ENCODE measurements at regions not wholly inside any gene's neighbourhood (a gene's known extent, or its start where the extent isn't known, plus 50 kb on each side); places are given as distances from the start of the nearest gene placed in this dataset.

DNA sequence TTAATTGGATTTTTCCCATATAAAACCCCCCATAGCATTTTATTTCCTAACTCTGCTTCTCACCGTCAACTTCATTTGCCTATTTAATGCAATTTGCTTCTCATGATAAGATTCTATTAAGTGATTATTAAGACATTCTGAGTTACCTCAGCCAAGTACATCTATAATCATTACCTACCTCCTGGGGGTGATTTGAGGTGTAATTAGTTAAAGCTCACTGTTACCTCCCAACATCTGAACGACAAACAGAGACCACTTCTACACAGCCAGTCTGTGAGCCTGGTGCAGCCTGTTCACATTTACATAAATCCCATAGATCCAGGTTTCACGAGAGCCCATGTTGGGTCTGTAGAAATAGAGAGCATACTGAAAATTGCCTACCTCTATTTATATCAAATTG is 65.7 kb upstream of the SSX2IP start:
- H3K9me3 ChIP-seq, result no peaks in the 10 kb centered on the region
- no peaks in the 10 kb centered on the region for H3K4me1 ChIP-seq
- no peaks in the 10 kb centered on the region for H3K36me3 ChIP-seq
- no peak overlapping the region for H3K4me3 ChIP-seq
- H3K27ac ChIP-seq, result no peak overlapping the region
- TF ChIP-seq, protein P1, sequence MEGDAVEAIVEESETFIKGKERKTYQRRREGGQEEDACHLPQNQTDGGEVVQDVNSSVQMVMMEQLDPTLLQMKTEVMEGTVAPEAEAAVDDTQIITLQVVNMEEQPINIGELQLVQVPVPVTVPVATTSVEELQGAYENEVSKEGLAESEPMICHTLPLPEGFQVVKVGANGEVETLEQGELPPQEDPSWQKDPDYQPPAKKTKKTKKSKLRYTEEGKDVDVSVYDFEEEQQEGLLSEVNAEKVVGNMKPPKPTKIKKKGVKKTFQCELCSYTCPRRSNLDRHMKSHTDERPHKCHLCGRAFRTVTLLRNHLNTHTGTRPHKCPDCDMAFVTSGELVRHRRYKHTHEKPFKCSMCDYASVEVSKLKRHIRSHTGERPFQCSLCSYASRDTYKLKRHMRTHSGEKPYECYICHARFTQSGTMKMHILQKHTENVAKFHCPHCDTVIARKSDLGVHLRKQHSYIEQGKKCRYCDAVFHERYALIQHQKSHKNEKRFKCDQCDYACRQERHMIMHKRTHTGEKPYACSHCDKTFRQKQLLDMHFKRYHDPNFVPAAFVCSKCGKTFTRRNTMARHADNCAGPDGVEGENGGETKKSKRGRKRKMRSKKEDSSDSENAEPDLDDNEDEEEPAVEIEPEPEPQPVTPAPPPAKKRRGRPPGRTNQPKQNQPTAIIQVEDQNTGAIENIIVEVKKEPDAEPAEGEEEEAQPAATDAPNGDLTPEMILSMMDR (IDR thresholded peaks at IDR 0.05), result no peak
- TF ChIP-seq POLR2A (IDR thresholded peaks at IDR 0.05), result no peak
- no peaks in the 10 kb centered on the region for H3K27me3 ChIP-seq
- no peak for DNase-seq

DNA sequence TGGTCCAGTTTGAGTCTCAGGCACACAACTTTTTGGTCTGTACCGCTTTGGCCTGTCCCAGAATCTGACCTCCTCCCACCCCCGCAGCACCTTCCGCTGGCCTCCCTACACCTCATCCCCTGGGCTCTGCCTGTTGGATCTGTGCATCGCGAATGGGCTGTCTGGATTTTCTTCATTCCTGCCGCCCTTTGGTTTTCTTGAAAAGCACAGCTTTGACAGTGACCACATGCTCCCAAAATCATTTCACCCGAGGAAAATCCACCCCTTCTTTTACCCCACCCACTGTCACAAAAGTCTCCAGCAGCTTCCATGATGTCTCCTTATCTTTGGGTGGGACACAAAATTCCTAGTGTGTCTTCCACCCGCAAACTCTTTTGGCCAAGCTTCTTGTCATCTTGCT is 65.0 kb upstream of the SSX2IP start:
- H3K4me1 ChIP-seq, result no peaks in the 10 kb centered on the region
- H3K4me3 ChIP-seq, result no peak overlapping the region
- TF ChIP-seq, protein P1 (IDR thresholded peaks at IDR 0.05), result no peak
- TF ChIP-seq POLR2A (IDR thresholded peaks at IDR 0.05), result no peak
- H3K36me3 ChIP-seq, result no peaks in the 10 kb centered on the region
- DNase-seq, result no peak
- H3K9me3 ChIP-seq, result no peaks in the 10 kb centered on the region
- no peak overlapping the region for H3K27ac ChIP-seq
- H3K27me3 ChIP-seq, result no peaks in the 10 kb centered on the region

DNA sequence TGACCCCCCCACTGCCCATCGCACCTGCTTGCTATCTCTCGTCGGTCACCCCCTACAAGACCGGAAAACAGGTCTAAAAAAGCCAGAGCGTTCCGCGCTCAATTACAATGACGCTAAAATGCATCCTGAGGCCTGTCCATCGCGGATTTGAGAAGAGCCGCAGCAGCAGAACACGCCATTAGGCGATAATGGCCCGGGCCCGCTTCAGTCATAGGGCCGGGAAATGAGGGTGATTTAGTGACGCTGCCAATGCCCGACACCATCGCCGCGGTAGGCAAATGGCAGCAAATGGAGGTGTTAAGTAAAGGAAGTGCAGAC is 64.1 kb upstream of the SSX2IP start:
- Histone ChIP-seq H3K9me3 (no peaks in the 10 kb centered on the region), H3K27me3 (no peaks in the 10 kb centered on the region), H3K4me1 (no peaks in the 10 kb centered on the region), H3K27ac (no peak overlapping the region), H3K4me3 (no peak overlapping the region), H3K36me3 (no peaks in the 10 kb centered on the region)
- TF ChIP-seq, protein P1 (IDR thresholded peaks at IDR 0.05), result no peak
- no peak for TF ChIP-seq POLR2A (IDR thresholded peaks at IDR 0.05)
- no peak for DNase-seq

DNA sequence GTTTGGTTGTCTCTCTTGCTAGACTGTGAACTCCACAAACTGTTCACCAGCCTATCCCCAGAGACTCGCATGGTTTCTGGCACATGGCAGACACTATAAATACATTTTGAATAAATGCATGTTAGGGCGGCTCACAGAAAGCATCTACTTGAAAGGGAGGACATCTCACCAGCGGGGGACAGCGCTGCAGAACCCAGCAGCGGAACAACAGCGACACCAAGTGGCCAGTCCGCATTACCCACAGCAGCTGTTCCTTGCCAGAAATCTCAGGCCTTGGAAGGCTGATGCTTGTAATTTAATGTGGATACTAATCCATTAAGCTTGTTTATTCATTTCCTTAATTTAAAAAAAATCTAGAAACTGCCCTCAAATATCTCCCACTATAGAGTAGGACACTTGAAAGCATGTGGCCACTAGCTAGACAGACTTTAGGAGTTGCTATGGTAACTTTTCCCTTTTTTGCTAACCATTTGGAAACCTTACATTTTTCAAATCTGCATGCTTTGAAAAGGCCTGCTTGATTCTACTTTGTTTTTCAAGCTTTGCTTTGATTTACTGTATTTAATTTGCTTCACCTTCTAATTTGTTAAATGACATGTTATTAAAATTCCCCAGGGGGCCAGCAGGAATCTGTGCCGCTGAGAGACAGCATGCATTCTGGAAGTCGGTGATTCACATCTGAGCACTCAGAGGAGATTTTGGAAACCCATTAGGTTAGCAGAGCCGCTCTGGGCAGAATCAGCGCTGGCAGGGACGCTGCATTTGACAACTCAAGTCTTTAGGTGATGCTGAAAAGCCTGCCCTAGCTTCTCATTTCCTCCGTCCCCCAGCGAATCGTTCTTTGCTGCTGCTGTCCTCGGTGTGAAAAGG is 63.5 kb upstream of the SSX2IP start:
- no peak overlapping the region for H3K4me3 ChIP-seq
- H3K36me3 ChIP-seq, result no peaks in the 10 kb centered on the region
- no peaks in the 10 kb centered on the region for H3K9me3 ChIP-seq
- peak; percentile 51 to 83 (median 82) for DNase-seq
- TF ChIP-seq, protein P1 (IDR thresholded peaks at IDR 0.05), result peak; percentile 50 to 96 (median 92)
- TF ChIP-seq POLR2A (IDR thresholded peaks at IDR 0.05), result no peak
- no peak overlapping the region for H3K27ac ChIP-seq
- H3K4me1 ChIP-seq, result no peaks in the 10 kb centered on the region
- H3K27me3 ChIP-seq, result no peaks in the 10 kb centered on the region

DNA sequence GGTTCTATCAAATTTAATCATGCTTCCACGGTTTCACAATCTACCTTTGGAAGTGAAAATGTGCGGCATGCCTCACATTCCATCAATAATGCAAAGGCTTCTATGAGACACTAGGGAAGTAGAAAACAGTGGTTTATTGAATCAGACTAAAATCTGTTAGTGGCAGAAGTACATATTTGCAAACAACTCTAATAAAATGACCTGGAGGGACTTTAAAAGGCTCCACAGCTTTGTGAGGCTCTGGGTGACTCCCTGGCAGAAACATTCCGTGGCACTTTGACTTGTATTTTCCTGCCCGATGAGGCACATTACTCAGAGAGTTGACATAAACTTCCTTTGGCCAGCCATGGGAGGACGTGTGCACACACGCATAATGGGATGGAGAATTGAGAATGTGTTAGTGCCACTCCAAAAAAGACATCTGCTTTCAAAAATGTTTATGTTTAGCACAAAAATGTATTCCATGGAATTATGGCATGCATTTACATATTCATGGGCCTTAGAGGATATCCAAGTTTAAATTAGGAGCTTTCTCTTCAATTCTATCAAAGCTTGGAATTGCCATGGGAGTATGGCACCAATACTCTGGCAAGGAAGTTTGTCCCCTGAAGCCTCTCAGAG is 60.0 kb upstream of the SSX2IP start:
- Histone ChIP-seq H3K27me3 (no peaks in the 10 kb centered on the region), H3K4me1 (no peaks in the 10 kb centered on the region), H3K36me3 (no peaks in the 10 kb centered on the region), H3K9me3 (no peaks in the 10 kb centered on the region), H3K27ac (no peak overlapping the region), H3K4me3 (no peak overlapping the region)
- DNase-seq, result no peak
- TF ChIP-seq POLR2A (IDR thresholded peaks at IDR 0.05), result no peak
- TF ChIP-seq, protein P1 (IDR thresholded peaks at IDR 0.05), result no peak

Measured in Peyer's patch (tissue), 4 donors.